Fibroblast of the aortic adventitia (primary cell): ENCODE measurements at regions not wholly inside any gene's neighbourhood (a gene's known extent, or its start where the extent isn't known, plus 50 kb on each side); places are given as distances from the start of the nearest gene placed in this dataset.
"Not testable (repeated sequence)": the region's sequence is repeated elsewhere in the genome, so short reads cannot be mapped to it uniquely, and the experiment has no call there.

ENCODE experiments used
- DNase-seq: peaks from one replicate; pipeline ENCODE4 v3.0.0-alpha.2; 2010; ENCODE audit warnings: low read depth
- H3K4me3 ChIP-seq: 2 replicates; pipeline ENCODE4 v1.5.1; 2011; ENCODE audit warnings: low read depth, mild to moderate bottlenecking, control low read depth, low read length, moderate library complexity
- CTCF ChIP-seq: IDR thresholded peaks from 2 replicates; pipeline ENCODE4 v1.5.1; 2011; ENCODE audit warnings: mild to moderate bottlenecking, low read length, control low read depth, inconsistent platforms; ENCODE audit not compliant: insufficient read depth

GRCh38 chr17:70938336-70938735 lies 769.0 kb downstream of the KCNJ2 start:
- TF ChIP-seq CTCF: no peak
- H3K4me3 ChIP-seq: no peak overlapping the region
- DNase-seq: no peak

DNA sequence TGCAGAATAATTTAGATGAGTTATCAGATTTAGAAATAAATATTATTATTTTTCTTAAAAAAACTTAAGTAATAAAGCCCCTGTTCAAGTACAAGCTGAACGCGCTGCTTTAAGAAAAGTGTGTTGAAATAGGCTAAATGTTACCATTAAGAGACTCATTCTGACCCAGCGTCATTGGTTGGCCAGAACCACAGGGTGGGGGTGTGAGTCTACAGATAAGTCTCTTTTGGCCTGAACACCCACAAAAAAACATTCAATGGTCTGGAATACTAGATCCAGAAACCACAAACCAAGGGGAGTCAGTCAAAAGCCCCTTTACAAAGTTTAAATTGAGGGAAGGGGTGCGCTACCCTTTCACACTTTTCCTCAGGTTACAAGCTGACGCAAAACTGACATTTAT lies 776.1 kb downstream of the KCNJ2 start:
- no peak overlapping the region for H3K4me3 ChIP-seq
- DNase-seq: no peak
- no peak for TF ChIP-seq CTCF

DNA sequence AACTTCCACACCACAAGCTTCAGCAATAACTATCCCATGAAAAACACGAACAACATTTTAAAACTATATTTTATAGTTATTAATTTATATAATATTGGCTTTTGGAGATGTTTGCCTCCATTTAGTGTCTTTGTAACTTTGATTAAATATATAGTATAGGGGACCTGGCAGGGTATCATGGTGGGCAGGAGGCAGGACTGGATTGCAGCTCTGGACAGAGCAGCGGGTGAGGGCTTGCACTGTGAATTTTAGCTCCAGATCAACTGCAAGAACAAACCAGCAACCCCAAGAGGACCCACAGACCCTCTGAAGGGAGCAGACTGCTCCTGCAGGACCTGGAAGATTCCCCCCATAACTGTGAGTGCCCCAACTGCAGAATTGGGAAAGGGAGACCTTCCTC lies 777.9 kb downstream of the KCNJ2 start:
- DNase-seq: no peak
- TF ChIP-seq CTCF: no peak
- no peak overlapping the region for H3K4me3 ChIP-seq

GRCh38 chr17:70947636-70948565 lies 778.6 kb downstream of the KCNJ2 start:
- TF ChIP-seq CTCF: no peak
- DNase-seq: no peak
- H3K4me3 ChIP-seq: no peak overlapping the region

- H3K4me3 ChIP-seq, DNase-seq: not testable (repeated sequence)
Observed at GRCh38 chr17:70953140-70953539, 783.8 kb downstream of the KCNJ2 start.

DNA sequence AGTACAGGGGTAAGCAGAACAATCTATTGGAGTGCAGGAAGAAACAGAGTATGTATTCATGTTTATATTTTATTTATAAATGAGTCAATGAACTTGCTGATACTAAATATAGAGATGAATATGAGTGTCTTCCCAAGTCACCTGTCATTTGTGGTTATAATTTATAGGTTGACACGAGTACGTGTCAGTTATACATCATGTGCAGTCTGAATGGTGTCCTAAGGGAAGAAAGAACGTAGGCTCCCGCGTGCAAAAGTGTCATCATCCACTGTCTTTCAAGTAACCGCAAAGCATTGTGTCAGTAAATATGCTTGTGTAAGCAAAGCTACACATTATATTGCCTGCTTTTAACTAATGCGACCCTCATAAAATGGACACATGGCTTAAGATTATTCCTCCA lies 786.1 kb downstream of the KCNJ2 start:
- no peak for DNase-seq
- H3K4me3 ChIP-seq: no peak overlapping the region
- no peak for TF ChIP-seq CTCF

DNA sequence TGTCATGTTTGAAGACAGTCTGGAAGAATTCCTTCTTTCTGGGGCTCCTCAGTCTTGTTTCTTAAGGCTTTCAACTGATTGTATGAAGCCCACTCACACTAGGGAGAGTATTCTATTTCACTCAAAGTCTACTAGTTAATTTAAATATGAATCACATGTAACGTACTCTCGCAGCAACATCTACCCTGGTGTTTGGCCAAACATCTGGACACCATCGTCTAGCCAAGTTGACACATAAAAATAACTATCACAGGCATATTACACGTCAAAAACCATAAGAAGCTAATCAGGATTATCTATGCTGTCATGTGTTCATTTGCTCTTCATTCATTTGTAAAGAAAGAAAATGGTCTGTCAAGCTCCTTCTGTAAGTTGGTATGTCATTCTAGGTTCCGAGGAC lies 787.4 kb downstream of the KCNJ2 start:
- DNase-seq: no peak
- no peak overlapping the region for H3K4me3 ChIP-seq

More for the DNA sequence above, 787.4 kb downstream of the KCNJ2 start:
- no peak for TF ChIP-seq CTCF
